HepG2 (cell line): ENCODE measurements at regions not wholly inside any gene's neighbourhood (a gene's known extent, or its start where the extent isn't known, plus 50 kb on each side); places are given as distances from the start of the nearest gene placed in this dataset.

ENCODE experiments used
- ATAC-seq: fragments of 200-7000 bp; cut with Tn5 transposase; 3 replicates; pipeline ENCODE4 v1.9.1; 2020; ENCODE audit warnings: mild to moderate bottlenecking, moderate library complexity
- BruUV-seq: library from RNA; stranded (reverse); fragments of 400-500 nt; replicated peaks from 2 replicates; lab custom pipeline; 2021; lab: Mats Ljungman, UMichigan
- CTCF ChIA-PET: fragments of 300-600 bp; formaldehyde crosslinking; extraction: SDS; loops from one replicate; lab custom pipeline; 2021; ENCODE audit warnings: low total read pairs, inconsistent platforms, low intra/inter-chr PET ratio; lab: Yijun Ruan, JAX
- POLR2A ChIA-PET: fragments of 350-600 bp; sonication (Branson Sonifier 250); formaldehyde crosslinking; loops from one replicate; lab custom pipeline; 2020; ENCODE audit warnings: antibody characterized with exemption, inconsistent platforms; lab: Yijun Ruan, JAX
- DNase-seq: peaks from one replicate; pipeline ENCODE4 v3.0.0-alpha.2; 2015; ENCODE audit warnings: low spot score
- FAIRE-seq: peaks from 3 replicates; lab custom pipeline; 2011; peaks lifted over from hg19 to GRCh38; lab: Jason Lieb, UNC
- H2AFZ ChIP-seq: one replicate; pipeline ENCODE4 v1.6.1; 2011; ENCODE audit warnings: low read length, inconsistent platforms
- H3K27ac ChIP-seq: fragments of 300-600 bp; 3 replicates; pipeline ENCODE4 v1.8.0; 2011; ENCODE audit warnings: mixed run types, mild to moderate bottlenecking, mixed read lengths, low read length, inconsistent platforms; ENCODE audit not compliant: insufficient read depth; ENCODE audit errors: extremely low read length
- H3K27me3 ChIP-seq, 2 experiments: fragments of 200-600 bp in 1 of 2; 2 replicates in 1 of 2; 3 replicates in 1 of 2; pipeline versions ENCODE4 v1.6.0 to v1.8.0; 2011; ENCODE audit warnings: low read length in 2 of 2, mild to moderate bottlenecking in 2 of 2, moderate library complexity in 2 of 2, inconsistent platforms in 1 of 2; ENCODE audit not compliant: insufficient read depth in 2 of 2, control insufficient read depth in 1 of 2
- H3K36me3 ChIP-seq, 2 experiments: fragments of 200-600 bp in 1 of 2; replicated peaks in 1 of 2; 2 replicates in 1 of 2; 3 replicates in 1 of 2; pipeline versions ENCODE4 v1.5.1 to v1.8.0; 2011; ENCODE audit warnings: low read length in 2 of 2, inconsistent platforms in 1 of 2; ENCODE audit not compliant: insufficient read depth in 2 of 2, control insufficient read depth in 1 of 2
- H3K4me1 ChIP-seq: 2 replicates; pipeline ENCODE4 v1.5.1; 2012; ENCODE audit warnings: low read length, inconsistent platforms; ENCODE audit not compliant: insufficient read depth
- H3K4me2 ChIP-seq: 2 replicates; pipeline ENCODE4 v1.6.0; 2011; ENCODE audit warnings: low read depth, low read length, inconsistent platforms
- H3K4me3 ChIP-seq, 3 experiments: fragments of 200-600 bp in 1 of 3; sonication (generic), shearing (Covaris generic) in 1 of 3; replicated peaks in 1 of 3; 2 replicates each; pipeline ENCODE4 v1.5.1; 2011 to 2016; ENCODE audit warnings: low read length in 3 of 3, inconsistent platforms in 2 of 3, low read depth in 2 of 3, mild to moderate bottlenecking in 2 of 3, control low read depth in 1 of 3, mixed read lengths in 1 of 3; ENCODE audit not compliant: insufficient read depth in 1 of 3
- H3K79me2 ChIP-seq: one replicate; pipeline ENCODE4 v1.6.1; 2011; ENCODE audit warnings: low read length, inconsistent platforms; ENCODE audit not compliant: insufficient read depth
- H3K9ac ChIP-seq: 2 replicates; pipeline ENCODE4 v1.6.0; 2011; ENCODE audit warnings: mild to moderate bottlenecking, low read depth, low read length, inconsistent platforms; ENCODE audit not compliant: insufficient read depth
- H3K9me3 ChIP-seq: 2 replicates; pipeline ENCODE4 v1.5.1; 2012; ENCODE audit warnings: mild to moderate bottlenecking, low read length
- H4K20me1 ChIP-seq: 2 replicates; pipeline ENCODE4 v1.6.0; 2011; ENCODE audit warnings: inconsistent platforms, mild to moderate bottlenecking, low read length, moderate library complexity; ENCODE audit not compliant: insufficient read depth
- BCL6 ChIP-seq: IDR thresholded peaks from 2 replicates; pipeline ENCODE4 v1.6.1; 2016; ENCODE audit warnings: missing genetic modification reagents, missing compliant biosample characterization
- ETV6 ChIP-seq: sonication (generic); formaldehyde crosslinking; conservative IDR thresholded peaks from 2 replicates; pipeline ENCODE4 v1.4.0; 2020; ENCODE audit warnings: missing genetic modification reagents
- FOXC1 ChIP-seq: sonication (generic); formaldehyde crosslinking; IDR thresholded peaks from 2 replicates; pipeline ENCODE4 v1.8.0; 2022; ENCODE audit warnings: mild to moderate bottlenecking, missing genetic modification reagents, borderline replicate concordance
- FOXP1 ChIP-seq, 2 experiments: fragments of 450-650 bp in 1 of 2; IDR thresholded peaks; 2 replicates each; pipeline ENCODE4 v1.6.1; 2017 to 2018; ENCODE audit warnings: antibody characterized with exemption in 1 of 2
- HNRNPK ChIP-seq: fragments of 200-400 bp; formaldehyde crosslinking; IDR thresholded peaks from 2 replicates; pipeline ENCODE4 v1.6.1; 2018; ENCODE audit warnings: low read length, low read depth, moderate library complexity, mild to moderate bottlenecking; ENCODE audit not compliant: poor library complexity, severe bottlenecking
- MTA1 ChIP-seq: sonication (generic); formaldehyde crosslinking; IDR thresholded peaks from 2 replicates; pipeline ENCODE4 v1.4.0; 2020; ENCODE audit warnings: missing genetic modification reagents, mild to moderate bottlenecking, borderline replicate concordance
- NFATC3 ChIP-seq: sonication (generic); formaldehyde crosslinking; IDR thresholded peaks from 2 replicates; pipeline ENCODE4 v1.5.1; 2020; ENCODE audit warnings: mild to moderate bottlenecking, missing genetic modification reagents
- PHF5A ChIP-seq: IDR thresholded peaks from one replicate; pipeline ENCODE4 v1.6.1; 2018; ENCODE audit warnings: low read depth, missing genetic modification reagents; ENCODE audit not compliant: unreplicated experiment
- SIN3A ChIP-seq: IDR thresholded peaks from 2 replicates; pipeline ENCODE4 v1.6.1; 2011; ENCODE audit warnings: low read depth, mild to moderate bottlenecking, control low read depth, low read length, borderline replicate concordance
- SMAD3 ChIP-seq: sonication (generic); formaldehyde crosslinking; IDR thresholded peaks from 2 replicates; pipeline ENCODE4 v1.4.0; 2020; ENCODE audit warnings: missing genetic modification reagents
- ZMAT3 ChIP-seq: sonication (generic); formaldehyde crosslinking; conservative IDR thresholded peaks from 2 replicates; pipeline ENCODE4 v1.7.0; 2021; ENCODE audit warnings: missing genetic modification reagents
- ZNF253 ChIP-seq: sonication (generic); formaldehyde crosslinking; IDR thresholded peaks from 2 replicates; pipeline ENCODE4 v1.8.0; 2022; ENCODE audit warnings: mild to moderate bottlenecking, missing genetic modification reagents, borderline replicate concordance
- ZNF326 ChIP-seq: sonication (generic); formaldehyde crosslinking; IDR thresholded peaks from 2 replicates; pipeline ENCODE4 v1.4.0; 2020; ENCODE audit warnings: missing genetic modification reagents, borderline replicate concordance
- ZNF549 ChIP-seq: sonication (generic); formaldehyde crosslinking; IDR thresholded peaks from 2 replicates; pipeline ENCODE4 v1.5.0; 2020; ENCODE audit warnings: missing genetic modification reagents
- ZNF562 ChIP-seq: sonication (generic); formaldehyde crosslinking; IDR thresholded peaks from 2 replicates; pipeline ENCODE4 v1.8.0; 2022; ENCODE audit warnings: missing genetic modification reagents, borderline replicate concordance
- ZNF720 ChIP-seq: sonication (generic); formaldehyde crosslinking; IDR thresholded peaks from 2 replicates; pipeline ENCODE4 v1.4.0; 2020; ENCODE audit warnings: missing genetic modification reagents
- ZNF773 ChIP-seq: sonication (generic); formaldehyde crosslinking; IDR thresholded peaks from 2 replicates; pipeline ENCODE4 v1.4.0; 2020; ENCODE audit warnings: missing genetic modification reagents, borderline replicate concordance
- ZNF83 ChIP-seq: sonication (generic); formaldehyde crosslinking; IDR thresholded peaks from 2 replicates; pipeline ENCODE4 v1.4.0; 2020; ENCODE audit warnings: missing genetic modification reagents, mild to moderate bottlenecking, borderline replicate concordance
- WGBS: methylation state at CpG from one replicate; pipeline ENCODE4 v1.1.6; 2017; ENCODE audit warnings: low lambda C conversion rate; 5-methylcytosine and 5-hydroxymethylcytosine counted together
- in situ Hi-C: cut with HindIII; loops from 2 replicates; pipeline ENCODE4 v1.10.0; 2017; ENCODE audit warnings: low pct_unique_long_range_greater_than_20kb; ENCODE audit not compliant: extremely low pct_ligation_motif_present
- intact Hi-C: fragments of 100-400 bp; cut with micrococcal nuclease; formaldehyde crosslinking; loops from one replicate; pipeline ENCODE4 v1.10.0; 2022; ENCODE audit not compliant: unreplicated experiment
- TF ChIP-seq, protein P1 (sequence below): sonication (generic); formaldehyde crosslinking; IDR thresholded peaks from 2 replicates; pipeline ENCODE4 v1.4.0; 2020; ENCODE audit warnings: missing genetic modification reagents, borderline replicate concordance
- TF ChIP-seq, protein P2 (sequence below): IDR thresholded peaks from 2 replicates; pipeline ENCODE4 v1.6.1; 2016; ENCODE audit warnings: control low read depth

GRCh38 chr9:79001012-79001411, 570.8 kb upstream of the TLE4 start:
- FAIRE-seq (no peak), ATAC-seq (no peak)
- CTCF ChIA-PET = no interaction called here
- intact Hi-C loops = no loop called here
- H4K20me1 ChIP-seq = no peaks in the 10 kb centered on the region
- POLR2A ChIA-PET = no interaction called here
- no peak overlapping the region for H3K4me3 ChIP-seq
- H3K27me3 ChIP-seq = no peaks in the 10 kb centered on the region
- H3K27ac ChIP-seq = no peak overlapping the region
- no peaks in the 10 kb centered on the region for H3K4me1 ChIP-seq
- H3K9me3 ChIP-seq = no peaks in the 10 kb centered on the region
- 20% methylated on average over 2 of the region's 2 CpGs for WGBS
- TF ChIP-seq ZNF562 (no peak), PHF5A (CRISPR knock-in tag) (no peak), ZNF773 (CRISPR knock-in tag) (no peak), SIN3A (no peak), ZNF720 (CRISPR knock-in tag) (no peak)
- TF ChIP-seq, protein P1, sequence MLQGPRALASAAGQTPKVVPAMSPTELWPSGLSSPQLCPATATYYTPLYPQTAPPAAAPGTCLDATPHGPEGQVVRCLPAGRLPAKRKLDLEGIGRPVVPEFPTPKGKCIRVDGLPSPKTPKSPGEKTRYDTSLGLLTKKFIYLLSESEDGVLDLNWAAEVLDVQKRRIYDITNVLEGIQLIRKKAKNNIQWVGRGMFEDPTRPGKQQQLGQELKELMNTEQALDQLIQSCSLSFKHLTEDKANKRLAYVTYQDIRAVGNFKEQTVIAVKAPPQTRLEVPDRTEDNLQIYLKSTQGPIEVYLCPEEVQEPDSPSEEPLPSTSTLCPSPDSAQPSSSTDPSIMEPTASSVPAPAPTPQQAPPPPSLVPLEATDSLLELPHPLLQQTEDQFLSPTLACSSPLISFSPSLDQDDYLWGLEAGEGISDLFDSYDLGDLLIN (CRISPR knock-in tag) = no peak
- TF ChIP-seq, all 625 proteins: peak for 0
- H3K9ac ChIP-seq = no peak overlapping the region
- no peaks in the 10 kb centered on the region for H3K36me3 ChIP-seq
- no peak overlapping the region for H3K4me2 ChIP-seq
- BruUV-seq = no TSS peak
- in situ Hi-C loops = no loop called here
- H3K79me2 ChIP-seq = no peaks in the 10 kb centered on the region
- H2AFZ ChIP-seq = no peak overlapping the region
- DNase-seq = no peak

DNA sequence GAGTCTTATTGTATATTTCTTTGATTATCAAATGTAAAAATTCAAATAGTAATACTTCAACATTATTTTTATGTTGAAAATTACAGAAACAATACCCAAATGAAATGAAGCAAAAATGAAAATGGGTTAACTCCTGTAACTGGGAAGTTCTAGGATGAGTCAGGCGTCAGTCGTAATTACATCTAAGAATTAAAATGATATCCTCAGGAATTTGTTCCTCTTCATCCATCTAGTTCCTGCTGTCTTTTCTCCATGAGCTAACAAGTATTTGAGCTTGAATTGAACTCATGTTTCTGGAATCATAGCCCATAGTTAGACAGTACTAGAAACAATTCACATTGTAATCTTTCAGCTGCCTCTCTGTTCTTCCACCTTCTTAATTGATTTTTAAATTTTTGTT, 568.3 kb upstream of the TLE4 start:
- Histone ChIP-seq H3K9ac (no peak overlapping the region), H3K4me3 (no peak overlapping the region), H3K36me3 (no peaks in the 10 kb centered on the region), H3K79me2 (no peaks in the 10 kb centered on the region), H3K9me3 (no peaks in the 10 kb centered on the region), H4K20me1 (no peaks in the 10 kb centered on the region), H3K27ac (no peak overlapping the region), H3K4me2 (no peak overlapping the region), H3K27me3 (no peaks in the 10 kb centered on the region), H2AFZ (no peak overlapping the region), H3K4me1 (no peaks in the 10 kb centered on the region)
- in situ Hi-C loops = no loop called here
- DNase-seq = no peak
- intact Hi-C loops = no loop called here
- CTCF ChIA-PET = no interaction called here
- BruUV-seq = no TSS peak
- POLR2A ChIA-PET = no interaction called here
- WGBS = 74% methylated on average over 2 of the region's 2 CpGs
- no peak for FAIRE-seq
- no peak for ATAC-seq
- TF ChIP-seq ZMAT3 = no peak
- no peak for TF ChIP-seq ZNF253 (CRISPR knock-in tag)
- TF ChIP-seq FOXP1 (IDR thresholded peaks at IDR 0.05) = no peak
- no peak for TF ChIP-seq FOXP1 (CRISPR knock-in tag; IDR thresholded peaks at IDR 0.05)
- TF ChIP-seq SMAD3 (CRISPR knock-in tag) = no peak
- TF ChIP-seq FOXC1 (CRISPR knock-in tag) = no peak
- TF ChIP-seq ZNF549 = no peak
- TF ChIP-seq MTA1 (CRISPR knock-in tag) = no peak
- no peak for TF ChIP-seq HNRNPK
- TF ChIP-seq ETV6 = no peak
- TF ChIP-seq BCL6 (CRISPR knock-in tag) = no peak
- TF ChIP-seq, protein P2, sequence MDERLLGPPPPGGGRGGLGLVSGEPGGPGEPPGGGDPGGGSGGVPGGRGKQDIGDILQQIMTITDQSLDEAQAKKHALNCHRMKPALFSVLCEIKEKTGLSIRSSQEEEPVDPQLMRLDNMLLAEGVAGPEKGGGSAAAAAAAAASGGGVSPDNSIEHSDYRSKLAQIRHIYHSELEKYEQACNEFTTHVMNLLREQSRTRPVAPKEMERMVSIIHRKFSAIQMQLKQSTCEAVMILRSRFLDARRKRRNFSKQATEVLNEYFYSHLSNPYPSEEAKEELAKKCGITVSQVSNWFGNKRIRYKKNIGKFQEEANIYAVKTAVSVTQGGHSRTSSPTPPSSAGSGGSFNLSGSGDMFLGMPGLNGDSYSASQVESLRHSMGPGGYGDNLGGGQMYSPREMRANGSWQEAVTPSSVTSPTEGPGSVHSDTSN (CRISPR knock-in tag) = no peak
- TF ChIP-seq ZNF326 (CRISPR knock-in tag) = no peak
- TF ChIP-seq NFATC3 (CRISPR knock-in tag) = no peak
- TF ChIP-seq ZNF83 (CRISPR knock-in tag) = no peak
